ENCODE measurements at regions not wholly inside any gene's neighbourhood (a gene's known extent, or its start where the extent isn't known, plus 50 kb on each side); places are given as distances from the start of the nearest gene placed in this dataset.

GRCh38 chr10:118445535-118445934 is 103.4 kb upstream of the FAM204A start:
- TF ChIP-seq CTCF (IDR thresholded peaks at IDR 0.05; ENCODE audit: low read depth, low read length, missing input control), result no peak
- TF ChIP-seq ZBTB33 (IDR thresholded peaks at IDR 0.05), result no peak
